Activated CD8-positive, alpha-beta T cell treated with anti-CD3 and anti-CD28 coated beads for 36 hours (primary cell): ENCODE measurements at regions not wholly inside any gene's neighbourhood (a gene's known extent, or its start where the extent isn't known, plus 50 kb on each side); places are given as distances from the start of the nearest gene placed in this dataset.

Experiments used
- ATAC-seq: fragments of 200-7000 bp; cut with Tn5 transposase; one replicate; pipeline ENCODE4 v1.10.0; 2021; ENCODE audit warnings: mild to moderate bottlenecking, moderate library complexity
- CTCF ChIA-PET: fragments of 350-600 bp; sonication (Branson Sonifier 250); formaldehyde crosslinking; loops from one replicate; lab custom pipeline; 2021; ENCODE audit warnings: antibody characterized with exemption; lab: Charles Lee
- POLR2A ChIA-PET: fragments of 350-600 bp; sonication (Branson Sonifier 250); formaldehyde crosslinking; loops from one replicate; lab custom pipeline; 2021; ENCODE audit warnings: antibody characterized with exemption; lab: Charles Lee
- DNase-seq: peaks from one replicate; pipeline ENCODE4 v3.0.0-alpha.2; 2020
- H3K27ac Mint-ChIP-seq: one replicate; pipeline ENCODE4 v1.8.0; 2021; ENCODE audit warnings: mild to moderate bottlenecking, mixed read lengths
- H3K27me3 Mint-ChIP-seq: one replicate; pipeline ENCODE4 v1.8.0; 2021; ENCODE audit warnings: mixed read lengths
- H3K36me3 Mint-ChIP-seq: one replicate; pipeline ENCODE4 v1.8.0; 2021; ENCODE audit warnings: low read depth, mixed read lengths
- H3K4me1 Mint-ChIP-seq: one replicate; pipeline ENCODE4 v1.8.0; 2021; ENCODE audit warnings: low read depth, mixed read lengths
- H3K4me3 Mint-ChIP-seq: one replicate; pipeline ENCODE4 v1.8.0; 2021; ENCODE audit warnings: mild to moderate bottlenecking, moderate library complexity, mixed read lengths
- H3K9me3 Mint-ChIP-seq: one replicate; pipeline ENCODE4 v1.8.0; 2021; ENCODE audit warnings: mixed read lengths
- CTCF ChIP-seq: fragments of 200-600 bp; IDR thresholded peaks from one replicate; pipeline ENCODE4 v1.8.0; 2022; ENCODE audit warnings: antibody characterized with exemption, mild to moderate bottlenecking
- intact Hi-C: fragments of 100-400 bp; cut with micrococcal nuclease; formaldehyde crosslinking; loops from one replicate; pipeline ENCODE4 v1.10.0; 2022

- Mint-ChIP-seq H3K4me1 (no peaks in the 10 kb centered on the region), H3K4me3 (no peak overlapping the region), H3K27me3 (no peaks in the 10 kb centered on the region), H3K9me3 (peaks cover 5% of the 10 kb centered on the region), H3K27ac (no peak overlapping the region), H3K36me3 (no peaks in the 10 kb centered on the region)
- peak; percentile 30 for ATAC-seq
- intact Hi-C loops, result no loop called here
- TF ChIP-seq CTCF, result no peak
- CTCF ChIA-PET, result no interaction called here
- POLR2A ChIA-PET, result no interaction called here
- DNase-seq, result no peak
These were observed 58.1 kb upstream of the UTY start for GRCh38 chrY:13537919-13538318.
